ENCODE measurements at regions not wholly inside any gene's neighbourhood (a gene's known extent, or its start where the extent isn't known, plus 50 kb on each side); places are given as distances from the start of the nearest gene placed in this dataset.

- no peak for ATAC-seq
Measured at GRCh38 chr7:84617265-84618030, 422.9 kb upstream of the SEMA3A start.

DNA sequence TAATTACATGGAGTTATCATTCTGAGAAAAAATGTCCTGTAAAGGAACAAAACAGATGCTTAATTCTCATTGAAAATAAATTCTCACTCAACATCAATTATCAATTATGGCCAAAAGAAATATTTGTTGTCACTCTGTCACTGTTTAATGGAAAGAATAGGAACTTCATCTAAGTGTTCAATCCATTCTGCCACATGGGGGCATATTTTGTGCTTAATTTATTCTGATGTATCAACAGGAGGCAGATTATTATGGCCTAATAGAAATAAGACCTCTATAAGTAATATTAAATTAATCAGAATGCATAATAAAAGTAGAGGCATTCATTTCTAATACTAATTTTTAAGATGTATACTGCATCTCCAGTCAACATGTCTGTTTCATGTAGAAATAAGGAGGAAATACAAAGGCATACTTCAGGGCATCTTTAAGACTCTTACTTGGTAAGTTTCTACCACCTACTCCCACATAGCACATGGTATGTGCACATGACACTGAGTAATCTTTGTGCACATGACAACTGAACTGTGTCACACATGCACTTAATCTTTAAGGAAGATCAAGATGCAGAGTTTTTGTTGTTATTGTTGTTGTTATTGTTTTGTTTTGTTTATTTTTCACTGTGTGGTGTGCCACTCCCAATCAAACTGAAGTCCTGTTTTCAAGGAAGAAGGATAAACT, 420.4 kb upstream of the SEMA3A start:
- ATAC-seq = peak; percentile 41

DNA sequence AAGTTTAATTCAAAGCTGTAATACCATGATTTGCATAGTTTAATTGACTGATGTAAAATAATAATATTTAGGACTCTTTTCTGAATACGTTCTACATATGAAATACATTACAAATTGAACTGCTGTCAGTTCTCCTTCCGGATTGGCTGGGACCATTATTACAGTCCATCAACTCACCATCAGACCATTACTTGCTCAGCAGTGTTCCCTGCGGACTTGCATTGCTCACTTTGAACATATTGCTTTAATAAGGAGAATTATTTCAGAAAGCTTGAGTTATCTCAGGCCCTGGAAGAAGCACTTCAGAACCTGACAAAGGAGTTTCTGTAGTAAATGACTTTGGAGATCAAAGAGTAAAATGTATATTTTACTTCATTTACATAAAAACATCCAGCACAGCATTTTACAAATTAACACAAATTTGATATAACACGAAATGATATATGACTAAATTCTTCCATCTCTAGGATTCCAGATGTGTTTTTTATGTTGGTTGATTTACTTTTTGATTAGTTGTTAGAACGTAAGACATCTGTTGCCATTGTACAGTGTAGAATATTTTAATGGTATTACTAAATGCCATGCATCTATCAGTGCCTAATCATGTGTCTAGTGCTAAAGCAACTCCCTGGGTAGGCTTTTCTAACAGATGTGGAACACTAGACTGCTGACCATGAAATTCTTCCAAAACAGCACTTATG, 418.5 kb upstream of the SEMA3A start:
- no peak for ATAC-seq

DNA sequence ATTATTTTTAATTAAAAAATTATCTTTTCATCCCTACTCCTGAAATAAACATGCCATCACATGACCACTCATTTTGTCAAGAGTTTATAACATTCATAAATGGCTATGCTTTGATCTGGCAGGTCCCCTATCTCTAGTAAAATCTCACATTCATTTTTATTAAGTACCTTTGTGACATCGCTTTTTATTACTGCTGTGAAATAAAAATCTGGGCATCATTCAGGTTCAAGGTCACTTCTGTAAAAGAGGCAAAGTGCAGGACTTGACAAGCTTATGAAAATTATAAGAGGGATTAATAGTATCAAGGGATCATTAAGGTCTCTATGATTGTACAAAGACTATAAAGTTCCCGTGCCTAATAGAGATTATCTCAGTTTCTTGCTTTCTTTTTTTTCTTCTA, 416.8 kb upstream of the SEMA3A start:
- ATAC-seq = no peak

DNA sequence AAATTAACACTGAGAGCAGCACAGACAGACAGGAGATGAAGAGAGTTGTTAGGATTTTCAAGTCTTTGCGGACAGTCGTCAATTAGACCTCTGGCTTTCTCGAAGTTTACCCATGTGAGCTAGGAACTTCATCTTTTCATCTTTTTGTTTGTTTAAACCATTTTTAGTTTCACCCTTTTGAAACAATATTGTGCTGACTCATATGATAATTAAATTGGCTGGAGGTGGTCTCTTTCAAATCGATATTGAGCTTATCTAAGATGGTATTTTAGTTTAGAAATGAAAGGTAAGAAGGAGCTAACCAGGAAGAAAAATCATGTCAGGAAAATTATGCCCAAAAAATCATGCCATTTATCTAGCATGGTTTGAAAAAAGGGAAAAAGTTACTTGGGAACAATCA, 415.8 kb upstream of the SEMA3A start:
- no peak for ATAC-seq

GRCh38 chr7:84605301-84605700, 410.7 kb upstream of the SEMA3A start:
- ATAC-seq = no peak

- no peak for ATAC-seq
Measured at GRCh38 chr7:84603545-84603944, 409.0 kb upstream of the SEMA3A start.

DNA sequence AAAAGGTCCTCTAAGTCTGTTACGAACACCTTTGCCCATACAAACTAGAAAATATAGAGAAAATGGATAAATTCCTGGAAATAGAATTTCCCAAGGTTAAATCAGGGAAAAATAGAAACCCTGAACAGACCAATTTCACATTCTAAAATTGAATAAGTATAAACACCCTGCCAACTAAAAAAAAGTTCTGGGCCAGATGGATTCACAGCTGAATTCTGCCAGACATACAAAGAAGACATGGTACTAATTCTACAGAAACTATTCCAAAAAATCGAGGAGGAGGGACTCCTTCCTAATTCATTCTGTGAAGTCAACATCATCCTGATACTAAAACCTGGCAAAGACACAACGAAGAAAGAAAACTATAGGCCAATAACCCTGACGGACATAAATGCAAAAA, 400.4 kb upstream of the SEMA3A start:
- ATAC-seq = no peak

GRCh38 chr7:84591897-84592296, 397.3 kb upstream of the SEMA3A start:
- no peak for ATAC-seq

GRCh38 chr7:84589012-84589411, 394.4 kb upstream of the SEMA3A start:
- ATAC-seq = peak; percentile 99

- no peak for ATAC-seq
Measured at GRCh38 chr7:84583331-84583730, 388.7 kb upstream of the SEMA3A start.

GRCh38 chr7:84582747-84583146, 388.2 kb upstream of the SEMA3A start:
- no peak for ATAC-seq

- ATAC-seq = no peak
Measured at GRCh38 chr7:84578825-84579224, 384.2 kb upstream of the SEMA3A start.

DNA sequence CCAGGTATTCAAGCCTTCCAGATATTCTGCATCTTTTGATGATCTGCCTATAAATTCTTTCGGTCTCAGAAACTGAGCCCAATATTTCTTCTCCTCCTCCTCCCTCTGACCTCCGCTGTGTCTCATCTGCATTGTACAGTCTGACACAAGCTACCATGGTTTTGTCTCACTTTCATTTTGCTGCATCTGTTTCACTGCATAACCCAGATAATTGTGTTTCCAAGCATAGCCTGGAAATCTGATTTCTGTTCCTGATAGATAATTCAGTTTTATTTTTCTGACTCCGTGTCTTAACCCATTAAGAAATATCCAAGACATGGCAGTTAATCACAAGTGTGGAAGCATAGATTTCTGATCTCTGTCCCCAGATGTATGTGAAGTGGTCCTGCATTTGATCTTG, 374.2 kb upstream of the SEMA3A start:
- ATAC-seq = no peak

GRCh38 chr7:84565345-84566074, 370.9 kb upstream of the SEMA3A start:
- no peak for ATAC-seq

DNA sequence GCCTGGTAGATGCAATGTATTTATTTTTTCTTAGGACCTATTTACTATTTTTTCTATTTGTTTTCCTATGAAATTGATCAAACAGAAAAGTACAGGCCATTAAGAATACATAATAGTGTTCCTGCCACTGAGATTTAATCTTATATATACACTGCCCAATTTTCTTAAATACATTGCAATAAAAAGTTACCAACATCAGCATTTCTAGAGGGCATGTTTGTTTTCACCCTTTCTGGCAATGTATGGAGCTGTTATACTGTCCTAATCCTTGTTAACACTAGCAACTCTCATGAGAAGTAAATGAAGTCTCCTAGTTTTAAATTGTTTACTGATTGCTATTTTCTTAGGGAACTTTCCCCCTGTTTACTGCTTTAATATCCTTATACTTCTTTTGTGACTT, 359.1 kb upstream of the SEMA3A start:
- ATAC-seq = no peak

- ATAC-seq = no peak
Measured at GRCh38 chr7:84549409-84549808, 354.8 kb upstream of the SEMA3A start.

GRCh38 chr7:84548366-84549365, 354.1 kb upstream of the SEMA3A start:
- ATAC-seq = no peak

DNA sequence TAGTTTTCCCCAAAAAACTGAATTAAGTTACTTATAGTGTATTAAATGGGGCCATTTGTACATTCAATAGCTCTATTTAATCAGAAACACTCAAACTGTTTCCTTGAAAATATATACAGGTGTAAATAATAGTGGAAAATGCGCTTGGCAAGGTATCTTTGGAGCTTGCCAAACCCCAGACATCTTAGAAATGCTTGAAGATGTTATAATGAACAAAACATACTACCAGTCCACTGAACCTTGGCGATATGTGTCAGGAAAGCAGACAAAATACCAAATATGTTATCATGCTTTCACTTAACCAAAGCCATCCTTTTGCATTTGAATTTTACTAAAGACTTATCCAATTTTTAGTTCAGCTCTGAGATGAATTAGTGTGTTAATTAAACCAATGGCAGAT, 352.7 kb upstream of the SEMA3A start:
- ATAC-seq = no peak

- ATAC-seq = no peak
Measured at GRCh38 chr7:84546403-84546802, 351.8 kb upstream of the SEMA3A start.

GRCh38 chr7:84538268-84538667, 343.7 kb upstream of the SEMA3A start:
- ATAC-seq = no peak
